GM10248 (cell line): ENCODE measurements at regions not wholly inside any gene's neighbourhood (a gene's known extent, or its start where the extent isn't known, plus 50 kb on each side); places are given as distances from the start of the nearest gene placed in this dataset.

ENCODE experiments used
- CTCF ChIA-PET: fragments of 300-600 bp; sonication (Branson Sonifier 250); formaldehyde crosslinking; extraction: SDS; loops from one replicate; lab custom pipeline; 2021; ENCODE audit warnings: antibody characterized with exemption; lab: Yijun Ruan, JAX
- POLR2A ChIA-PET: fragments of 350-650 bp; sonication (Branson Sonifier 250); formaldehyde crosslinking; extraction: SDS; loops from one replicate; lab custom pipeline; 2020; ENCODE audit warnings: antibody characterized with exemption; lab: Yijun Ruan, JAX
- DNase-seq: peaks from one replicate; pipeline ENCODE4 v3.0.0; 2012; ENCODE audit errors: extremely low spot score
- TF ChIP-seq, protein P1 (sequence below): IDR thresholded peaks from 2 replicates; pipeline ENCODE4 v1.5.1; 2012; ENCODE audit warnings: mild to moderate bottlenecking, low read depth; ENCODE audit errors: extremely low read depth, missing control alignments, control extremely low read depth

DNA sequence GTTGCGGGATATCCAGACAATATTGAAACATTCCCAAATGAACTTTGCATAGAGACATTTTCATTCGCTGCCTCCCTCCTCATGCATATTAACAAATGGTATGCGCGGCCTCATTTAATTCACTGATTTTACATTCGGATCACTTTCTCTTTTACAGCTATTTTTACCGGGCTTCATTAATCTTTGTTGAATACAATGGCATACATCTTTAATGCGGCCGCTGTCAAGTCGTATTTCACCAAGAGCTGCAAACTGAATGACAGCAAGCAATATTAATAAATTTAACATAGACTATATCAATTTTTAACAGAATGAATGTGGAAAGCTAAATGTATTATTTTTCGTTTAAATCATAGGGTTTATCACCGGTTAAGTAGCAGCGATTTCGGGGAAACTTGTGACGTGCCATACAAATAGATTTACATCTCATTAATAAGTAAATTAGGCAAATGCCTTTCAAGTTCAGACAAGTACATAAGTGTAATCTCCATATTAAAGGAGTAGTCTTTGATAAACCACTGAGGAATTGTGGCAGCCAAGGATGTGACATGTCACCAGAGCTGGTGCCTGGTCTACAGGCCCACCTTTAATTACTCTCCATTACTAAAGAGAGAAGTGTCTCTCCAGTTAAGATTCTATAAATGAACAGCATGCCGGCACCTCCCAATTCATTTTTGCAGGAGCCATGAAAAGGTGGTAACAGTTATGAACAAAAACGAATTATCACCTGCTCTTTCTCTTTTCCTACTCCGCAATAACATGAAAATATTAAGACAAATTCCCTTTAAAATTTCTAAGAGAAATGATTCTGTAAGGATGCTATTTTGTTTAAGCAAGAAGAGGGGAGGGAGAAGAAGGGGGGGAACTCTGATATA is 568.9 kb upstream of the MKI67 start:
- POLR2A ChIA-PET, result no interaction called here

DNA sequence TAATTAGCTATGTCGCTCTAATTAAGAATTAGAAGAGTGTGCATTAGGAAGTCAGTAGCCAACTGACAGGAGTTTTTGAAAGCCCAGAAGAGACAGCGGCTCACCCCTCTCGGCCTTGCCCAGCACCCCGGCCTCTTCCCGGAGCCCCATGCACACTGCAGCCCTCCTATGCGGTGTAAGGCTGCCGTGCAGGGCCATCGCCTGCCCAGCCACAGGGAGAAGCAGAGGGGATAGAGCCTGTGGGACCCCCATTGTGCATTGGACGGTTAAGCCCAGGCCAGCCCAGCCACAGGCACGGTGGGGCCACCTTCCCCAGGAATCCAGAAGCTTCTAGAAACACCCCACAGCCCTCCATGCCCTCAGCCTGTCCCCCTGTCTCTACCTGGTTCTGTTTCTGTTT is 569.7 kb upstream of the MKI67 start:
- TF ChIP-seq, protein P1, sequence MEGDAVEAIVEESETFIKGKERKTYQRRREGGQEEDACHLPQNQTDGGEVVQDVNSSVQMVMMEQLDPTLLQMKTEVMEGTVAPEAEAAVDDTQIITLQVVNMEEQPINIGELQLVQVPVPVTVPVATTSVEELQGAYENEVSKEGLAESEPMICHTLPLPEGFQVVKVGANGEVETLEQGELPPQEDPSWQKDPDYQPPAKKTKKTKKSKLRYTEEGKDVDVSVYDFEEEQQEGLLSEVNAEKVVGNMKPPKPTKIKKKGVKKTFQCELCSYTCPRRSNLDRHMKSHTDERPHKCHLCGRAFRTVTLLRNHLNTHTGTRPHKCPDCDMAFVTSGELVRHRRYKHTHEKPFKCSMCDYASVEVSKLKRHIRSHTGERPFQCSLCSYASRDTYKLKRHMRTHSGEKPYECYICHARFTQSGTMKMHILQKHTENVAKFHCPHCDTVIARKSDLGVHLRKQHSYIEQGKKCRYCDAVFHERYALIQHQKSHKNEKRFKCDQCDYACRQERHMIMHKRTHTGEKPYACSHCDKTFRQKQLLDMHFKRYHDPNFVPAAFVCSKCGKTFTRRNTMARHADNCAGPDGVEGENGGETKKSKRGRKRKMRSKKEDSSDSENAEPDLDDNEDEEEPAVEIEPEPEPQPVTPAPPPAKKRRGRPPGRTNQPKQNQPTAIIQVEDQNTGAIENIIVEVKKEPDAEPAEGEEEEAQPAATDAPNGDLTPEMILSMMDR, result no peak
- ChIA-PET POLR2A (no interaction called here), CTCF (no interaction called here)
- DNase-seq, result no peak

More for the DNA sequence above, 568.9 kb upstream of the MKI67 start:
- TF ChIP-seq, protein P1, result no peak
- CTCF ChIA-PET, result no interaction called here
- DNase-seq, result no peak

DNA sequence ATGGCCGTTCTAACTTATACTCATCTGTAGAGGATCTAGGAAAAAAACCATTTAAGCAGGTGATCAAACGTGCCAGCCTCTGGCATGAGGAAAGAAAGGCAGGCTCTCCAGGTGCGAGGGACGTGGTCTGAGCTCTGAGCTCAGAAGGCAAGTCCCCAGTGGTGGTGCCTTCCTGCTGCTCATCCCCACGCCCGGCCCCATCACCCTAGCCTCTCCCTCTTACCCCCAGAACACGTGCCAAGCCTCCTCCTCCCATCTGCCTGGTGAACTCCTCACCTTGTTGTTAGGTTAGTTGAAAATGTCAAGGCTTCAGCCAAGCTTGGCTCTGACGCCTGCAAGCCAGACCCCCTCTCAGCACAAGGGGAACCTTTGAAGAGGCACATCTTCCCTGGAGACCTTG is 571.2 kb upstream of the MKI67 start:
- TF ChIP-seq, protein P1, result no peak
- no peak for DNase-seq
- ChIA-PET CTCF (no interaction called here), POLR2A (no interaction called here)

- ChIA-PET CTCF (no interaction called here), POLR2A (no interaction called here)
- DNase-seq, result no peak
- TF ChIP-seq, protein P1, result no peak
Measured at GRCh38 chr10:128701381-128701780, 575.2 kb upstream of the MKI67 start.

DNA sequence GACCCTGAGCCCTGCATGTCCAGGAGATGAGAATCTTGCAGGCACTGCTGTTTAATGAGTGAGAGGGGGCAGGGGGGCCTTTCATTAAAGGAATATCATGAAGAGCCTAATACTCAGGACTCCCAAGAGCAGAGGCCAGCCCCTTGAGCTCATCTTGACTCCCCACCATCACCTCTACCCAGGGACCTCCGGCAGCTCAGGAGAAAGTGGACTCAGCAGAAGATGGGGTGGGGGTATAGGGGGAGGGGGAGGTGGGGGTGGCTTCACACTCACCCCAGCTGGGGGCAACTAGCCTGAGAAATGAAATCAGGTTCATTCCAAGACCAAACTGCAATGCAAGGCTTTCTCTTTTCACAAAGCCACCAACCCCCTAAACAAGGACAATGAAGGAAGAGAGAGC is 575.6 kb upstream of the MKI67 start:
- POLR2A ChIA-PET, result no interaction called here
- DNase-seq, result no peak
- TF ChIP-seq, protein P1, result no peak
- CTCF ChIA-PET, result no interaction called here

DNA sequence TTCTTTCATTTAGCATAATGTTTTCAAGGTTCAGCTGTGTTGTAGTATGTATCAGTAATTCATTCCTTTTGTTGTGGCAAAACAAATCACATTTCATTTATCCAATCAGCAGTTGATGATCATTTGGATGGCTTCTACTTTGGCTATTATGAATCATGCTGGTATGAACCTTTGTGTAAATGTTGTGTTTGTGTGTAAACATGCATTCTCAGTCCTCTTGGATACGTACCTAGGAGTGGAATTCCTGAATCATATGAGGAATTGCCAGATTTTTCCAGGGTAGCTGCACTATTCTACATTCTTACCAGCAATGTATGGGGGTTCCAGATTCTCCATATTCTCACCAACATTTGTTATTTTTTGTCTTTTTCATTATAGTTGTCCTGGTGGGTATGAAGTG is 578.5 kb upstream of the MKI67 start:
- POLR2A ChIA-PET, result no interaction called here
- CTCF ChIA-PET, result no interaction called here
- no peak for DNase-seq
- TF ChIP-seq, protein P1, result no peak
